KBM-7 (cell line): ENCODE measurements at regions not wholly inside any gene's neighbourhood (a gene's known extent, or its start where the extent isn't known, plus 50 kb on each side); places are given as distances from the start of the nearest gene placed in this dataset.

Experiments used
- DNase-seq: peaks from one replicate; pipeline ENCODE4 v3.0.0-alpha.2; 2015
- in situ Hi-C: fragments of 300-500 bp; cut with MboI; formaldehyde crosslinking; loops from 2 replicates; pipeline ENCODE4 v1.14.3; 2020; ENCODE audit warnings: low sequenced_read_pairs, low pct_unique_long_range_greater_than_20kb, mixed read lengths

- no peak for DNase-seq
- in situ Hi-C loops = no loop called here
Measured at GRCh38 chr4:23572382-23572781, 317.5 kb downstream of the PPARGC1A start.

DNA sequence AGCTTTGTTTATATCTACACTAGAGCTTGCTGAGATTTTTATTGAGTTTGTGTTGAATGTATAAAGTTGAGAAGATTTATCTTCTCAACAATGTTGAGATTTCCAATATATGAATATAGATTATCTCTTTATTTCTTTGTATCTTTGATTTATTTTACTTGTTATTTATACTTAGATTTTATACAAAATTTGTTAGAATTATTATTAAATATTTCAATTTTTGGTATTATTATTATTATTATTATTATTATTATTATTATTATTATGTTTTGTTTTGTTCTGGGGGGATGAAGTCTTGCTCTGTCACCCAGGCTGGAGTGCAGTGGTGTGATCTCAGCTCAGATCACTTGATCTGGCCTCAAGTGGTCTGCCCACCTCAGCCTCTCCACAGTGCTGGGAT lies 322.5 kb downstream of the PPARGC1A start:
- DNase-seq = no peak
- in situ Hi-C loops = no loop called here

DNA sequence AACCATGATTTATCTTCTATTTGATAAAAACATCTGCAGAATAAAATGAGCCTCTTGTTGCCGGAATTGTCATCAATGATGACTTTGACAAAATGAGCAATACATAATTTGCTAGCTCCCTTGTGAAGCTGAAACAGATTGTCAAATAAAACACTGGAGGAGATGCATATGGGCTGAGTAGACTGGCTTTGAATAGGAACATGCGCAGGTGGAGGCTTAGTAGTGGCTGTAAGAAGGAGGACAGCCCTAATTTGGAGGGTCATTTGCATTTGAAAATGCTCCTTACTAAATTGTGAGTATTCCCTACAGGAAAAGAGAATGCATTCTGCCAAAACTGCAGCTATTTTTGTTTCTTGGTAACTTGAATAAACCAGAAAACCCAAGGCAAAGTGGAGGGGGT lies 329.1 kb downstream of the PPARGC1A start:
- in situ Hi-C loops = no loop called here
- no peak for DNase-seq

GRCh38 chr4:23558101-23558500 lies 331.7 kb downstream of the PPARGC1A start:
- DNase-seq = no peak
- in situ Hi-C loops = no loop called here

- DNase-seq = no peak
- in situ Hi-C loops = no loop called here
Measured at GRCh38 chr4:23547601-23548000, 342.2 kb downstream of the PPARGC1A start.

- in situ Hi-C loops = no loop called here
- DNase-seq = no peak
Measured at GRCh38 chr4:23547096-23547495, 342.8 kb downstream of the PPARGC1A start.

DNA sequence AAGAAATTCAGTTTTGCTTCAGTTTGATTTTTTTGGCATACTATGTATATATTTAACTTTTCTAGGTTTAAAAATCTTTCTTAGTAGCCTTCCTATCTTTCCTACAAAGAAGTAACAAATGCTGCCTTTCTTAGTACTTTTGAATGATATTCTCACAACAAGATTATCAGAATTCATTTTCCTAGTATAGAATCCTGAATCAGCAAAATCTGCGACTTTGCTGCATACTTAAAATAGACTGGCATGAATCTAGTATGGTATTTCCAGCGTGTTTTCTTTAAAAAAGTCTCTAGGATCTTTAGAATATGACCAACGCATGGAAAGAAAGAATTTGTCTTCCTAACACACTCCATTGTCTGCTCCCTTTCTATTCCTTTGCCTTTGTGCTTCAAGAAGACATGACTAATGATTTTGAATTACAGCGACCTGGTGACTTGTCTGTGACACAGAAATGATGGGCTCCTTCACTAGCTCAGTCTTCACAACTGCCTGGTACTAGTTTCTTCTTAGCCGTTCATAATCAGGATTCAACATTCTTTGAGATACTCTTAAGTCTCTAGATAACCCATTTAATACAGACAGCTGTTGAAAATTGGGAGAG lies 349.8 kb downstream of the PPARGC1A start:
- in situ Hi-C loops = no loop called here
- DNase-seq = no peak

- no peak for DNase-seq
- in situ Hi-C loops = no loop called here
Measured at GRCh38 chr4:23533859-23534258, 356.0 kb downstream of the PPARGC1A start.

GRCh38 chr4:23516716-23517115 lies 373.1 kb downstream of the PPARGC1A start:
- DNase-seq = no peak
- in situ Hi-C loops = no loop called here

DNA sequence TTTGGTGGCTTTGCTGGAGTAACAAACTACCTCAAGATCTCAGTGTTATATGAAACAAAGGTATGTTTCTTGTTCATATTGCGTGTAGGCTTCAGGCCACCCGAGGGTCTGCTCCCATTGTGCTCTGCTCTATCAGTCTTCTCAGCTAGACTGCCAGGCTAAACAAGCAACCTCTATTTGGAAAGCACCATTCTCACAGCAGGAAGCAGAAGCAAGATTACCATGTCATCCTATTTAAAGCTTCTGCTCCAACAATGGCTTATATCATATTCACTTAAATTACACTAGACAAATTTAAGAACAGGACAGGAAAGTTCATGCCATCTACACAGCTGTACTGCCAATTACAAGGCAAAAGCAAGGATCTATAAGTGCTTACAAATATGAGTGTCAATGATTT lies 385.8 kb downstream of the PPARGC1A start:
- DNase-seq = no peak
- in situ Hi-C loops = no loop called here

- in situ Hi-C loops = no loop called here
- DNase-seq = no peak
Measured at GRCh38 chr4:23500894-23501449, 388.9 kb downstream of the PPARGC1A start.

DNA sequence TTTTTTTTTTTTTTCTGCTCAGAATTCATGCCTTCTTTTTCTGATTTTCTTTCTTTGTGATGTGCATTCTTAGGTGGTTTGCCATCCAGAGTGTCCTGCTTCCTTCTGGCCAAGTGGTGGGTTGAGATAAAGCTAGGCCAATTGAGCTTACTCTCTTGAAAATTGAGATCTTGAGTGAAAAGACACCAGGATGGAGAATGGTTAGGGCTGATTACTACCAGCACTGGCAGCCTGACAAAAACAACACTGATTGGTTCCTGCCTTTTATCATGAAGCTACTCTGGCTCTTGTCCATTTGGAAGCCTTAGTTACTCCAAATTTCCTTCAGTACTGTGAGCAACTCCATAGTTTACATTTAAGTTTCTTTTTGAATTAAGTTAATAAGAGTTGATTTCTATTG lies 404.0 kb downstream of the PPARGC1A start:
- DNase-seq = no peak

DNA sequence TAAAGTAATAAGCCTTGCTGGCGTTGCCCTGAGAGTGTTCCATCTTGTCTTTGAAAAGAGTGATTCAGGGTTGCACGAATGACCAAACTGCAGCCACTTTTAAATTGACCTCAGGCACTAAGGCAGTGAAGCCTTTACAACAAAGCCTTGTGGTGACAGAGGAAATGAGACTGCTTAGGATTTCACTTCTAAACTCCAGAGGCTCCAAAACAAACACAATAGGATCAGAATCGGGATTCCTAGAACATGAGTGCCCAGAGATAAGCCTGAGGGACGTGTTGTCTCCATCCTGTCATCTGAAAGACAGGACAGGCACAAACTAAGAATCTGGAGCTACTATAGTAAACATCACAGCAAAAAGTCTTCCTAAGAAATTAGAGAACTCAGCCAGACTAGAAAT lies 405.2 kb downstream of the PPARGC1A start:
- DNase-seq = no peak
- in situ Hi-C loops = no loop called here

More for the DNA sequence above, 404.0 kb downstream of the PPARGC1A start:
- in situ Hi-C loops = no loop called here

DNA sequence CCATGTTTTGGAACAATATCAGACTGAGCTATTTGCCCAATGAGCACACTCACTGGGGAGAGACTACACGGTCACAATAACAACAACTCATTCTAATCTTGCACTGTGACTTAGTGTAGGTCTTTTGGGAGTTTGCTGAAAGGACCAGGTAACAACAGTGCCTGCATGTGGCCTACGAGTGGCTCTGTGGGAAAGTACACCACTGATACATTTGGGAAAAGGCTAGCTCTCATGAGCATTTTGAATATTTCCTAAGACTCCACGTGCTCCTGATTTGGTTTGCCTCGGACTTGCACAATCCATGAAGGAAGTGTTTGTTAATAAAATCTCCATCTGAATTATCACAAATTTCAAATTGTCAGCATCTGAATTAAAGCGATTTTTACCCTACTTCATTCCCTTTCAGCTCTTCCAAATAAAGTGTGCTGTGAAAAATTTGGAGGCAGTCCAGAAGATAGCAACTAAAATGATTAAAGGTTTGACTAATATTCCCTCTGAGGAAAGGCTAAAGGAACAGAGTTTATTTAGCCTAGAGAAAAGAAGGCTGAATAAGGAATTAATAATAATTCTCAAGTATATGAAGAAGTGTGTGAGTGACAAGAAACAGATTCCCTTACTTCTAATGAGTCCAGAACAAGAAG lies 406.4 kb downstream of the PPARGC1A start:
- no peak for DNase-seq
- in situ Hi-C loops = no loop called here

- DNase-seq = no peak
- in situ Hi-C loops = no loop called here
Measured at GRCh38 chr4:23481566-23481965, 408.3 kb downstream of the PPARGC1A start.

- DNase-seq = no peak
- in situ Hi-C loops = no loop called here
Measured at GRCh38 chr4:23477905-23478304, 411.9 kb downstream of the PPARGC1A start.

DNA sequence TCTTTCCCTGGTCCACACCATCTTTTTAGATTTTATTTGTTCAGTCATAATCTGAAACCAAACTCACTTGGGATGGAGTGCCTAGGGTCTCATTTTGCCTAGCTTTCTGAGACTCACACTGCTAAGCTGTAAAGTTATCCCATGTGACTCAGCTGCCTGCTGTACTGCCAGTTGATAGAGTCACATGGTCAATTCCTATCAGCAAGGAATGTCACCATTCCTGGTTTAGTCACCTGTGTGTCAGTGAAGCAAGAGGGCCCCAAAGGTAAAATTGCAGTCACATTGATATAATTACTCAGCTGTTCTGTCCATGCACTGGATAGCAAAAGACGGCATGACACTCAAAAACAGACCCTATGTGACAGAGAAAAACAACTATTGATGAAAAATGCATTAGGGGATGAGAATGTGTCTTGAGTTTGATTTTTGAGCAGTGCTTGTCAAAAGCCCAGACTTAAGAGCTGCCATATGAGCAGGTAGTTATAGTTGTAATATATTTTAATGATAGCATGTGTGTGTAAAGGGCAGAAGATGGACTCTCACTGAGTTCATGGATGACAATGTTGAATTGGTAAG lies 413.2 kb downstream of the PPARGC1A start:
- in situ Hi-C loops = no loop called here

GRCh38 chr4:23463071-23463470 lies 426.8 kb downstream of the PPARGC1A start:
- in situ Hi-C loops = no loop called here

More for the DNA sequence above, 413.2 kb downstream of the PPARGC1A start:
- no peak for DNase-seq

DNA sequence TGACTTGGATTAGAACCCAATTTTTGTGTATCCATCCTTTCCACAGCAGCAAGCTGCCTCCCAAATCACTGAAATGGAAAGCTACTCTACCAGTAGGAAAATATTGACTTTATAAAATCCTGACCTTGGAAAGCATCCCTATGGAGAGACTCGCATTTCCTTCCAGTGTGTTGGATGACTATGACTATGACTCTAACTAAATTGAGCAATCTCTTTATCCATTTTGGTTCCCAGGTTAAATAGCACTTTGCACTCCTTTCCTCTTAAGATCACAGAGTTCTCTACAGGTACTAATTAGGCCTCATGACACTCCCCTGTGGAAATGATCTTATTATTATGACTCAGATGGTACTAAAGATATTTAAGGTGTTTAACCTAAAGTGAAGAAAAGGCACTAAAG lies 431.8 kb downstream of the PPARGC1A start:
- in situ Hi-C loops = no loop called here

More at GRCh38 chr4:23463071-23463470, 426.8 kb downstream of the PPARGC1A start:
- DNase-seq = no peak

DNA sequence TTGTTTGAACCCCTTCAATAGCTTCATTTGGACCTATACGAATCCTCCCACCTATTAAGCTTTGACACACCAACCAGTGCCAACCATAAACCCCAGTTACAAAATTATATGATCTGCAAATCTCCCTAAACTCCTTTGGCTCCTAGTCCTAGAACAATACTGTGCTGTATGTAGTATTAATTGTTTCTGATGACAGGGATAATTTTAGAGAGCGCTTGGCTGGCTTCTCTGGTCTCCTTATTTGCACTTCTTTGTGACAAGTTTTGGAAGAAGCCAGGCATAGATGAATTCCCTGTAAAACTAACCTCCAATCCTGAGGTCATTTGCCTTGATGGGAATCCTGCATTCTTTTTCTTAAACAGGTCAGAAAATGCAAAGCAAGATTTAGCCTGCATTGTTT lies 433.0 kb downstream of the PPARGC1A start:
- no peak for DNase-seq

More for the DNA sequence above, 431.8 kb downstream of the PPARGC1A start:
- DNase-seq = no peak

More for the DNA sequence above, 433.0 kb downstream of the PPARGC1A start:
- in situ Hi-C loops = no loop called here
